IMR-90 (cell line): ENCODE measurements at regions not wholly inside any gene's neighbourhood (a gene's known extent, or its start where the extent isn't known, plus 50 kb on each side); places are given as distances from the start of the nearest gene placed in this dataset.

Experiments used
- ATAC-seq: fragments of 200-7000 bp; cut with Tn5 transposase; 2 replicates; pipeline ENCODE4 v1.9.1; 2020; ENCODE audit warnings: low read depth, mild to moderate bottlenecking, moderate library complexity
- BruUV-seq: library from RNA; stranded (reverse); fragments of 400-500 nt; replicated peaks from 2 replicates; lab custom pipeline; 2021; lab: Mats Ljungman, UMichigan
- CTCF ChIA-PET: fragments of 300-600 bp; formaldehyde crosslinking; extraction: SDS; loops from one replicate; lab custom pipeline; 2021; ENCODE audit warnings: antibody characterized with exemption; lab: Yijun Ruan, JAX
- POLR2A ChIA-PET: fragments of 300-600 bp; sonication (Branson Sonifier 250); formaldehyde crosslinking; loops from one replicate; lab custom pipeline; 2022; ENCODE audit warnings: antibody characterized with exemption; ENCODE audit not compliant: unreplicated experiment; lab: Charles Lee
- DNase-seq: peaks from one replicate; pipeline ENCODE4 v3.0.0; 2013
- H2AFZ ChIP-seq: replicated peaks from 2 replicates; pipeline ENCODE3; 2013; ENCODE audit warnings: low read length, mild to moderate bottlenecking; ENCODE audit not compliant: poor library complexity
- H2AK5ac ChIP-seq: 2 replicates; pipeline ENCODE4 v1.6.1; 2013; ENCODE audit warnings: low read depth, low read length, inconsistent platforms
- H2AK9ac ChIP-seq: replicated peaks from 2 replicates; pipeline ENCODE3; 2013; ENCODE audit warnings: mild to moderate bottlenecking, low read depth, low read length, moderate library complexity; ENCODE audit not compliant: poor library complexity
- H2BK120ac ChIP-seq: 2 replicates; pipeline ENCODE4 v1.6.1; 2013; ENCODE audit warnings: low read depth, low read length, inconsistent platforms
- H2BK15ac ChIP-seq: 3 replicates; pipeline ENCODE4 v1.6.1; 2013; ENCODE audit warnings: low read depth, low read length, inconsistent platforms
- H2BK20ac ChIP-seq: 2 replicates; pipeline ENCODE4 v1.6.1; 2013; ENCODE audit warnings: low read depth, mild to moderate bottlenecking, inconsistent platforms, low read length, moderate library complexity
- H2BK5ac ChIP-seq: 2 replicates; pipeline ENCODE4 v1.6.1; 2013; ENCODE audit warnings: mild to moderate bottlenecking, low read depth, low read length, inconsistent platforms; ENCODE audit not compliant: poor library complexity, severe bottlenecking
- H3K14ac ChIP-seq: replicated peaks from 2 replicates; pipeline ENCODE4 v1.6.1; 2013; ENCODE audit warnings: low read depth, low read length, inconsistent platforms
- H3K18ac ChIP-seq: 2 replicates; pipeline ENCODE4 v1.6.1; 2013; ENCODE audit warnings: low read depth, low read length, control low read depth
- H3K23ac ChIP-seq: 2 replicates; pipeline ENCODE4 v1.6.1; 2013; ENCODE audit warnings: low read depth, low read length, inconsistent platforms
- H3K27ac ChIP-seq: 2 replicates; pipeline ENCODE4 v1.5.1; 2013; ENCODE audit warnings: mild to moderate bottlenecking, control low read depth, low read length; ENCODE audit not compliant: insufficient read depth
- H3K27me3 ChIP-seq: 2 replicates; pipeline ENCODE4 v1.6.1; 2013; ENCODE audit warnings: low read length; ENCODE audit not compliant: control insufficient read depth, insufficient read depth
- H3K36me3 ChIP-seq: 2 replicates; pipeline ENCODE4 v1.6.1; 2013; ENCODE audit warnings: low read length, mixed read lengths; ENCODE audit not compliant: control insufficient read depth, insufficient read depth
- H3K4ac ChIP-seq: 2 replicates; pipeline ENCODE4 v1.6.1; 2013; ENCODE audit warnings: low read depth, low read length, inconsistent platforms
- H3K4me1 ChIP-seq: 2 replicates; pipeline ENCODE4 v1.6.1; 2013; ENCODE audit warnings: low read length, mixed read lengths; ENCODE audit not compliant: control insufficient read depth, insufficient read depth
- H3K4me2 ChIP-seq: 2 replicates; pipeline ENCODE4 v1.6.1; 2013; ENCODE audit warnings: low read depth, mild to moderate bottlenecking, control low read depth, low read length, moderate library complexity
- H3K4me3 ChIP-seq: 2 replicates; pipeline ENCODE4 v1.5.1; 2013; ENCODE audit warnings: low read depth, mild to moderate bottlenecking, control low read depth, low read length, moderate library complexity; ENCODE audit not compliant: insufficient read depth
- H3K56ac ChIP-seq: 2 replicates; pipeline ENCODE4 v1.6.1; 2013; ENCODE audit warnings: low read length, inconsistent platforms; ENCODE audit not compliant: insufficient read depth; ENCODE audit errors: extremely low read depth
- H3K79me1 ChIP-seq, 2 experiments: 2 replicates each; pipeline ENCODE4 v1.6.1; 2013; ENCODE audit warnings: low read length in 2 of 2, inconsistent platforms in 1 of 2, low read depth in 1 of 2
- H3K9ac ChIP-seq: 2 replicates; pipeline ENCODE4 v1.6.1; 2013; ENCODE audit warnings: low read depth, low read length, control low read depth
- H3K9me1 ChIP-seq: 2 replicates; pipeline ENCODE4 v1.6.1; 2013; ENCODE audit warnings: low read length, inconsistent platforms; ENCODE audit not compliant: insufficient read depth
- H3K9me3 ChIP-seq: 2 replicates; pipeline ENCODE4 v1.6.1; 2013; ENCODE audit warnings: low read length; ENCODE audit not compliant: control insufficient read depth, insufficient read depth
- H4K20me1 ChIP-seq: 2 replicates; pipeline ENCODE4 v1.6.1; 2013; ENCODE audit warnings: low read length, inconsistent platforms; ENCODE audit not compliant: insufficient read depth
- H4K5ac ChIP-seq: 2 replicates; pipeline ENCODE4 v1.6.1; 2013; ENCODE audit warnings: mild to moderate bottlenecking, low read depth, low read length, control low read depth
- H4K8ac ChIP-seq, 2 experiments: 2 replicates each; pipeline ENCODE4 v1.6.1; 2013; ENCODE audit warnings: low read depth in 2 of 2, low read length in 2 of 2, control low read depth in 1 of 2, inconsistent platforms in 1 of 2
- H4K91ac ChIP-seq: 2 replicates; pipeline ENCODE4 v1.6.1; 2013; ENCODE audit warnings: low read depth, low read length, inconsistent platforms; ENCODE audit not compliant: insufficient read depth
- CEBPB ChIP-seq: IDR thresholded peaks from 2 replicates; pipeline ENCODE4 v1.6.1; 2012; ENCODE audit warnings: low read depth, low read length, improper control_type of control experiment
- ELK1 ChIP-seq: fragments of 150-350 bp; IDR thresholded peaks from 2 replicates; pipeline ENCODE4 v1.6.1; 2016; ENCODE audit warnings: low read depth, mild to moderate bottlenecking, low read length, moderate library complexity, borderline replicate concordance
- FOS ChIP-seq: fragments of 150-350 bp; IDR thresholded peaks from 2 replicates; pipeline ENCODE4 v1.6.1; 2016; ENCODE audit warnings: low read depth, low read length
- MAZ ChIP-seq: IDR thresholded peaks from 2 replicates; pipeline ENCODE4 v1.6.1; 2012; ENCODE audit warnings: low read depth, mild to moderate bottlenecking, low read length, improper control_type of control experiment, moderate library complexity, borderline replicate concordance
- WGBS, 2 experiments: methylation state at CpG; one replicate each; pipeline versions ENCODE4 v1.1.5 to v1.1.7; 2013; ENCODE audit warnings: missing lambda C conversion rate in 2 of 2; ENCODE audit not compliant: insufficient read length in 1 of 2; ENCODE audit errors: extremely low coverage in 2 of 2; 5-methylcytosine and 5-hydroxymethylcytosine counted together
- dilution Hi-C: fragments of 300-500 bp; cut with HindIII; formaldehyde crosslinking; loops from one replicate; pipeline ENCODE4 v1.14.3; 2018; ENCODE audit warnings: low sequenced_read_pairs; ENCODE audit not compliant: unreplicated experiment
- in situ Hi-C: fragments of 300-500 bp; cut with MboI; formaldehyde crosslinking; loops from 3 replicates; pipeline ENCODE4 v1.14.3; 2019; ENCODE audit warnings: low sequenced_read_pairs, inconsistent platforms, mixed read lengths
- intact Hi-C: fragments of 100-400 bp; cut with micrococcal nuclease; formaldehyde crosslinking; loops from 2 replicates; pipeline ENCODE4 v1.10.0; 2022

GRCh38 chr2:10249798-10250197 lies 52.9 kb upstream of the HPCAL1 start:
- no peak overlapping the region for H3K4ac ChIP-seq
- H4K91ac ChIP-seq = no peak overlapping the region
- ATAC-seq (no peak), DNase-seq (no peak)
- H2BK5ac ChIP-seq = no peak overlapping the region
- no peak overlapping the region for H4K5ac ChIP-seq
- H3K27me3 ChIP-seq = peaks cover 24% of the 10 kb centered on the region
- H2BK20ac ChIP-seq = no peak overlapping the region
- peaks cover 10% of the 10 kb centered on the region for H3K9me3 ChIP-seq
- CTCF ChIA-PET = no interaction called here
- H3K9ac ChIP-seq = no peak overlapping the region
- TF ChIP-seq CEBPB = no peak
- no peak for TF ChIP-seq ELK1
- TF ChIP-seq FOS = no peak
- no peak for TF ChIP-seq MAZ
- H2AFZ ChIP-seq = no peak overlapping the region
- no peak overlapping the region for H3K4me2 ChIP-seq
- H3K36me3 ChIP-seq = no peaks in the 10 kb centered on the region
- H3K56ac ChIP-seq = no peak overlapping the region
- no peak overlapping the region for H4K8ac ChIP-seq
- no CpG with 5 or more reads among the region's 1 CpG for WGBS, 2 experiments
- H3K4me3 ChIP-seq = no peak overlapping the region
- dilution Hi-C loops = no loop called here
- in situ Hi-C loops = no loop called here
- no peak overlapping the region for H3K27ac ChIP-seq
- no peaks in the 10 kb centered on the region for H3K4me1 ChIP-seq
- no peak overlapping the region for H2BK15ac ChIP-seq
- H2AK9ac ChIP-seq = no peak overlapping the region
- H2AK5ac ChIP-seq = no peak overlapping the region
- no peaks in the 10 kb centered on the region for H3K9me1 ChIP-seq
- H2BK120ac ChIP-seq = no peak overlapping the region
- no peak overlapping the region for H3K18ac ChIP-seq
- no peaks in the 10 kb centered on the region for H3K79me1 ChIP-seq
- no peaks in the 10 kb centered on the region for H4K20me1 ChIP-seq
- no peak overlapping the region for H3K14ac ChIP-seq
- no peak overlapping the region for H3K23ac ChIP-seq
- no TSS peak for BruUV-seq
- POLR2A ChIA-PET = no interaction called here
- intact Hi-C loops = no loop called here
